Kidney (tissue), 13 donors: ENCODE measurements at regions not wholly inside any gene's neighbourhood (a gene's known extent, or its start where the extent isn't known, plus 50 kb on each side); places are given as distances from the start of the nearest gene placed in this dataset.

Source experiments
- DNase-seq, 5 donors: peaks; one replicate each; pipeline ENCODE4 v3.0.0-alpha.2; 2013 to 2020
- FAIRE-seq: peaks from 2 replicates; lab custom pipeline; 2012; peaks lifted over from hg19 to GRCh38; lab: Jason Lieb, UNC
- H3K27ac ChIP-seq, 2 donors: one replicate each; pipeline ENCODE4 v1.7.0; 2013; ENCODE audit warnings: low read depth in 2 of 2, low read length in 2 of 2, inconsistent platforms in 1 of 2
- H3K27me3 ChIP-seq: one replicate; pipeline ENCODE4 v1.7.1; 2013; ENCODE audit warnings: low read length, inconsistent platforms; ENCODE audit not compliant: control insufficient read depth, insufficient read depth
- H3K36me3 ChIP-seq, 3 donors: one replicate each; pipeline versions ENCODE4 v1.7.0 to v1.7.1; 2013; ENCODE audit warnings: low read length in 3 of 3, control low read depth in 1 of 3, inconsistent platforms in 1 of 3; ENCODE audit not compliant: insufficient read depth in 3 of 3, control insufficient read depth in 2 of 3
- H3K4me1 ChIP-seq, 3 donors: one replicate each; pipeline versions ENCODE4 v1.7.0 to v1.7.1; 2013; ENCODE audit warnings: low read length in 3 of 3, inconsistent platforms in 1 of 3, low read depth in 1 of 3; ENCODE audit not compliant: control insufficient read depth in 2 of 3, insufficient read depth in 2 of 3
- H3K4me3 ChIP-seq, 3 donors: one replicate each; pipeline versions ENCODE4 v1.7.0 to v1.8.1; 2013; ENCODE audit warnings: low read length in 3 of 3, control low read depth in 1 of 3, inconsistent platforms in 1 of 3
- H3K9ac ChIP-seq, 3 donors: one replicate each; pipeline versions ENCODE4 v1.7.0 to v1.7.1; 2013; ENCODE audit warnings: low read length in 3 of 3, control low read depth in 1 of 3, inconsistent platforms in 1 of 3
- H3K9me3 ChIP-seq, 3 donors: one replicate each; pipeline versions ENCODE4 v1.7.0 to v1.7.1; 2013; ENCODE audit warnings: low read length in 3 of 3, control low read depth in 1 of 3, inconsistent platforms in 1 of 3; ENCODE audit not compliant: control insufficient read depth in 2 of 3, insufficient read depth in 1 of 3
- CTCF ChIP-seq: IDR thresholded peaks from 3 replicates; pipeline ENCODE4 v1.5.1; 2012; ENCODE audit warnings: mild to moderate bottlenecking, moderate library complexity, borderline replicate concordance; ENCODE audit not compliant: insufficient read depth; ENCODE audit errors: extremely low read depth
- intact Hi-C: fragments of 100-400 bp; cut with DNase I; formaldehyde crosslinking; loops from one replicate; pipeline ENCODE4 v1.11.1; 2022
- donor health status: control.
- donor health status: control.
- donor health status: control.
- donor health status: control.
- donor health status: control.
- donor health status: DM: yes; HTN: yes; CAD: no.
- donor health status: Normal renal cell carcinoma (clear cell type).

- peaks cover 0 to 3% (median 0%) of the 10 kb centered on the region in 3 donors for H3K4me1 ChIP-seq
- H3K4me3 ChIP-seq = no peak overlapping the region
- no peaks in the 10 kb centered on the region for H3K27me3 ChIP-seq
- no peak for TF ChIP-seq CTCF
- H3K27ac ChIP-seq = no peak overlapping the region
- no peaks in the 10 kb centered on the region for H3K9me3 ChIP-seq
- no peaks in the 10 kb centered on the region for H3K36me3 ChIP-seq
- FAIRE-seq (no peak), DNase-seq (peak in 2 of 5 donors; percentile 24 to 25)
- intact Hi-C loops = no loop called here
- H3K9ac ChIP-seq = no peak overlapping the region
These were observed 83.0 kb upstream of the SEC61G start for GRCh38 chr7:54841772-54842697.

- intact Hi-C loops = no loop called here
- FAIRE-seq = no peak
- no peaks in the 10 kb centered on the region for H3K9me3 ChIP-seq
These were observed 84.9 kb upstream of the SEC61G start for GRCh38 chr7:54843841-54844355.

GRCh38 chr7:54846273-54846672 lies 87.3 kb upstream of the SEC61G start:
- Histone ChIP-seq H3K9ac (no peak overlapping the region), H3K27ac (no peak overlapping the region), H3K4me1 (no peaks in the 10 kb centered on the region), H3K36me3 (no peaks in the 10 kb centered on the region), H3K9me3 (peaks cover 0 to 4% (median 0%) of the 10 kb centered on the region in 3 donors), H3K4me3 (no peak overlapping the region), H3K27me3 (no peaks in the 10 kb centered on the region)
- no peak for FAIRE-seq
- no peak for DNase-seq
- intact Hi-C loops = no loop called here
- TF ChIP-seq CTCF = no peak

More at GRCh38 chr7:54843841-54844355, 84.9 kb upstream of the SEC61G start:
- DNase-seq = no peak
- Histone ChIP-seq H3K4me3 (no peak overlapping the region), H3K27ac (no peak overlapping the region), H3K4me1 (peaks cover 0 to 3% (median 0%) of the 10 kb centered on the region in 3 donors), H3K27me3 (no peaks in the 10 kb centered on the region), H3K36me3 (no peaks in the 10 kb centered on the region), H3K9ac (no peak overlapping the region)
- TF ChIP-seq CTCF = no peak
